Cardiac muscle cell (in vitro differentiated cells and primary cell): ENCODE measurements at regions not wholly inside any gene's neighbourhood (a gene's known extent, or its start where the extent isn't known, plus 50 kb on each side); places are given as distances from the start of the nearest gene placed in this dataset.
A peak's percentile ranks its signal among the peaks of the same experiment; 100 is the strongest.

Source experiments
- DNase-seq, 2 donors: peaks; one replicate each; pipeline versions ENCODE4 v3.0.0 to v3.0.0-alpha.2; 2010 to 2017; ENCODE audit warnings: low read depth in 1 of 2, low spot score in 1 of 2
- H3K27ac ChIP-seq: fragments of 200-600 bp; sonication (generic); 2 replicates; pipeline ENCODE4 v1.5.1; 2016
- H3K27me3 ChIP-seq: fragments of 200-600 bp; sonication (generic); 2 replicates; pipeline ENCODE4 v1.6.0; 2016; ENCODE audit warnings: control low read depth
- H3K36me3 ChIP-seq: fragments of 200-600 bp; sonication (generic); 2 replicates; pipeline ENCODE4 v1.5.1; 2016; ENCODE audit warnings: control low read depth
- H3K4me1 ChIP-seq: fragments of 200-600 bp; sonication (generic); 2 replicates; pipeline ENCODE4 v1.8.1; 2017; ENCODE audit warnings: low read depth, mild to moderate bottlenecking, mixed run types
- H3K4me3 ChIP-seq: fragments of 200-600 bp; sonication (generic); 2 replicates; pipeline ENCODE4 v1.5.1; 2016; ENCODE audit warnings: mild to moderate bottlenecking
- H3K9me3 ChIP-seq: fragments of 200-600 bp; sonication (generic); 2 replicates; pipeline ENCODE4 v1.5.1; 2017; ENCODE audit warnings: low read depth, mild to moderate bottlenecking, control low read depth
- CTCF ChIP-seq: IDR thresholded peaks from 2 replicates; pipeline ENCODE4 v1.5.1; 2012; ENCODE audit warnings: low read depth, mild to moderate bottlenecking, low read length

GRCh38 chr1:198068285-198068684 lies 88.5 kb upstream of the NEK7 start:
- no peaks in the 10 kb centered on the region for H3K4me1 ChIP-seq
- H3K9me3 ChIP-seq, result no peaks in the 10 kb centered on the region
- no peaks in the 10 kb centered on the region for H3K36me3 ChIP-seq
- TF ChIP-seq CTCF, result no peak
- no peak overlapping the region for H3K27ac ChIP-seq
- H3K4me3 ChIP-seq, result no peak overlapping the region
- H3K27me3 ChIP-seq, result no peaks in the 10 kb centered on the region
- DNase-seq, result no peak

DNA sequence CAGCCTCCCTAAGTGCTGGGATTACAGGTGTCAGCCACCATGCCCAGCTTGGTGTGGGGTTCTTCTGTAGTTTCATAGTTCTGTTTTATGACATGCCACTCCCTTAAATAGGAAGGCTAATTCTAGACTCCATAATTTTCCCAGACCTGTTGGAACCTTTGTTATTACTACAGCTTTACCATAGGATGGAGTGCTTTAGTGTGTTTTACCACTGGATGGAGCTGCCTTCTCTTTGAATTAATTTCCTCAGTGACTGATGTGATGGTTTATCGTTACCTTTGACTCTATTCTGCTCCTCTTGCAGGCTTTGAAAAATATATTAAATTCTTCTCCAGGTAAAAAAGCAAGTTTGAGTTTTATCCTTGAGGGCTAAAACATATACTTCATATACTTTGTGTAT lies 84.6 kb upstream of the NEK7 start:
- peak; percentile 7 to 37 for DNase-seq
- no peaks in the 10 kb centered on the region for H3K4me1 ChIP-seq
- no peak overlapping the region for H3K4me3 ChIP-seq
- no peak overlapping the region for H3K27ac ChIP-seq
- no peaks in the 10 kb centered on the region for H3K36me3 ChIP-seq
- no peaks in the 10 kb centered on the region for H3K27me3 ChIP-seq
- TF ChIP-seq CTCF, result peak; percentile 41
- H3K9me3 ChIP-seq, result no peaks in the 10 kb centered on the region

DNA sequence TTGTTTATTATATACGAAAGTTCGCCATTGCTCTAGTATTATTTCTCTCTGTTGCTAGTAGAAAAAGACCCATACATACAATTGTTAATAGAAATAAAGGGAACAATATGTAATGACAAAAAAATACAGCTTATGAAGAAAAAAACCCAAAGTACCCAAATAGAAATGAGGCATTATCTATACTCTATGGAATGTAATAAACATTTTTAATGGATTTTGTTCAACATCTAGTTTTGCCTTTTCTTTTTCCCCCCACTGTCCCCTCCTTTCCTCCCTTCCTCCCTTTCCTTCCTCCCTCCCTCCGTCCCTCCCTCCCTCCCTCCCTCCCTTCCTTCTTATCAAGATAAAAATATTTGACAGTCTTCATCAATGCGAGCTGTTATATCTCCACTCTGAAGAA lies 81.5 kb upstream of the NEK7 start:
- H3K27me3 ChIP-seq, result no peaks in the 10 kb centered on the region
- H3K4me1 ChIP-seq, result no peaks in the 10 kb centered on the region
- no peaks in the 10 kb centered on the region for H3K9me3 ChIP-seq
- no peak for TF ChIP-seq CTCF
- no peak overlapping the region for H3K27ac ChIP-seq
- no peak overlapping the region for H3K4me3 ChIP-seq
- no peaks in the 10 kb centered on the region for H3K36me3 ChIP-seq
- DNase-seq, result no peak

DNA sequence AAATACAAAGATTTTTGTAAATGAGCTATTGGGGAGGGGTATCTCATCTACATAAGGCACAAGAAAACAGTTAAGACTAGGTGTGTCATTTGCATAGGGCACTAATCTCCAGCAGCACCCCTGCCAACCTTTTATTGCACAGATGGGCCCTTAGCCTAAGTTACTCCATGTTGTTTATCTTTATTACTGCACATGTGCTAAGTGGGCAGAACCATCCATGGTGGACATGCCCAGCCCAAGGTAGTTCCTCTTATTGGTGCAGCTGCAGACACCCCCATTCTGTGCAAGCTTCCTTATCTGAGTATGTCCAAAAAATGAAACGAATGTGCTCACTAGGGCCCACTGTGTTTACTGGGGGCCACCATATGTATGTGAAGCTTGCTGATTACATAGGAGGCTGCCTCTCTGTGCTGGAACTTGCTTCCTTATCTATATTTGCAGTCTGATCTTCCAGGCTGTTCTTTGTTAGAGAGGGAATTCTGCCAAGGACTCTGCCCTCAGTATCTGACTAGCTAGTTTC lies 77.3 kb upstream of the NEK7 start:
- Histone ChIP-seq H3K4me3 (no peak overlapping the region), H3K36me3 (no peaks in the 10 kb centered on the region), H3K27me3 (no peaks in the 10 kb centered on the region), H3K9me3 (no peaks in the 10 kb centered on the region), H3K27ac (no peak overlapping the region), H3K4me1 (no peaks in the 10 kb centered on the region)
- no peak for TF ChIP-seq CTCF
- DNase-seq, result peak in 1 of 2 donors; percentile 42

DNA sequence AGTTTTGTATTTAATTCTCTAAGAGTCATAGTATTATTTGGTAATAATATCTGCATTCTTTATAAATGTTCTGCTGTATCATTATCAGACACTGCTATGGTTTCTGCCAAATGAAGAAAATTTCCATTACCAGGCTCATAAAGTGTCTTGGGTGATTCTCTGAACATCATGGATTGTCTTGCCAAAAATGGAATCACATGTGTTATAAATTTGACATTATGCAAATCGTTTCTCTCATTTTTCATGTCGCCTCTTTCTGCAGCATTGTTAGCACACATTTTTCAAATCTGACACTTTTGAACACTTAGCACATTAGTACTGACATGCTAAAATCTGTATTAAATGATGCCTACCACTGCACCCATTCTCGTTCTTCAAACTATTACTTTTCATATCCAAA lies 74.2 kb upstream of the NEK7 start:
- H3K27me3 ChIP-seq, result no peaks in the 10 kb centered on the region
- no peaks in the 10 kb centered on the region for H3K36me3 ChIP-seq
- no peak overlapping the region for H3K4me3 ChIP-seq
- H3K4me1 ChIP-seq, result no peaks in the 10 kb centered on the region
- H3K27ac ChIP-seq, result no peak overlapping the region
- no peak for DNase-seq
- H3K9me3 ChIP-seq, result no peaks in the 10 kb centered on the region
- no peak for TF ChIP-seq CTCF

DNA sequence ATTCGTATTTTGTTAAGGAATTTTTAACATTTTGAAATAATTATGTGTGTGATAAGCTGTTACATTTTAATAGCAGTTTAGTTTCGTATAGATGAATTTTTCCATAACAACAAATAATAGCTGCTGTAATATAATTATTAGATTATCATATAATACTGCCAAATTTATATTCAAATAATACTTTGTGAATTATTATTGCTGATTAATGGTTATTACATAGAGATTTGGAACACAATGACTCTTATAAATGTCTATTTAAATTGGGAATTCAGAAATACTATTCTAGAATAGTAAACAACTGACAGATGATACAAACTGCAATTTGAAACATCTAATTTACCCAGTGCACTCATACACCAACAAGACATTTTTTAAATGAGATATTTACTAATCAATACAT lies 73.2 kb upstream of the NEK7 start:
- Histone ChIP-seq H3K4me3 (no peak overlapping the region), H3K36me3 (no peaks in the 10 kb centered on the region), H3K9me3 (no peaks in the 10 kb centered on the region), H3K27ac (no peak overlapping the region), H3K4me1 (peaks cover 4% of the 10 kb centered on the region), H3K27me3 (no peaks in the 10 kb centered on the region)
- DNase-seq, result no peak
- TF ChIP-seq CTCF, result no peak
